ENCODE measurements at regions not wholly inside any gene's neighbourhood (a gene's known extent, or its start where the extent isn't known, plus 50 kb on each side); places are given as distances from the start of the nearest gene placed in this dataset.

DNA sequence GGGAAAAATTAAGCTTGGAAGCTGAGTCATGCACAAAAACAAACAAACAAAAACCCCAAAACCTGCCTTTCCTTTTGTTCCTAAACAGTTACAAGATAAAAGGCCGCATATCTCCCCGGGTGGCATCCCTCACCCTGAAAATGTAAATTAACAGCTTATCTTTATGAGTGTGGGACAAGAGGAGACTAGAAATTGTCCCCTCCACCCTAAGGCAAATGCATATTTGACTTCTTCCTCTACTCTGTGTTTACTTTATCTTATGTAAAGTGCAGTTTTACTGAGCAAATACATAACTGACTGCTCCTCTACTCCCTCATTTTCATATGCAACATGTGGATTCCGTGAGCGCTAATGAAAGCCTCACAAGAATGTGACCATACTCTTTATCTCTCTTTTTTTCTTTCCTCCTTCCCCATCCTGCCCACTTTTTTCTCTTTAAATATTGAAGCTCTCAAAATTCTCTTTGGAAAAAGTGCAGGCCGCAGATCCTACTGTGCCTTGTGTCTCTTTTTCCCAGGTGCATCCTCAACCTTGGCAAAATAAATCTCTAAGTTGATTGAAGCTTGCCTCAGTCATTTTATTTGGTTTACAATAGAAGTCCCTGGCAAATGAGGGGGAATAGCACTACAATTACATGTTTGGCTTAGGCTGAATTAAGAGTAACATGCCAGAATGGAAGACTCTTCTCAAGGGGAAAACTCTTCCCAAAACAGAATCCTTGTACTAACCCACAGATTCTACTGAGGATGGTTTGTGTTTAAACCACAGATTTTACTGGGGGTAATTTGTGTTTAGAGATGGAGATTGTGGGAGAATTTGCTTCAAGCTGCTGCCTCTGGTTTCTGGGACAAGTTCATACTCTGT, 72.7 kb upstream of the WDR72 start:
- WGBS: 79% methylated on average over 5 of the region's 5 CpGs
- no peaks in the 10 kb centered on the region for H3K27me3 ChIP-seq
- no peak overlapping the region for H3K27ac ChIP-seq
- no peaks in the 10 kb centered on the region for H3K36me3 ChIP-seq
- TF ChIP-seq POLR2AphosphoS5 (IDR thresholded peaks at IDR 0.05) (no peak), CTCF (IDR thresholded peaks at IDR 0.05) (no peak), POLR2A (IDR thresholded peaks at IDR 0.05) (no peak), EP300 (IDR thresholded peaks at IDR 0.05) (no peak)
- H3K4me1 ChIP-seq: no peaks in the 10 kb centered on the region
- H3K4me3 ChIP-seq: no peak overlapping the region
- no peaks in the 10 kb centered on the region for H3K9me3 ChIP-seq
- no peak for DNase-seq (ENCODE audit: low spot score in 2 of 2)

DNA sequence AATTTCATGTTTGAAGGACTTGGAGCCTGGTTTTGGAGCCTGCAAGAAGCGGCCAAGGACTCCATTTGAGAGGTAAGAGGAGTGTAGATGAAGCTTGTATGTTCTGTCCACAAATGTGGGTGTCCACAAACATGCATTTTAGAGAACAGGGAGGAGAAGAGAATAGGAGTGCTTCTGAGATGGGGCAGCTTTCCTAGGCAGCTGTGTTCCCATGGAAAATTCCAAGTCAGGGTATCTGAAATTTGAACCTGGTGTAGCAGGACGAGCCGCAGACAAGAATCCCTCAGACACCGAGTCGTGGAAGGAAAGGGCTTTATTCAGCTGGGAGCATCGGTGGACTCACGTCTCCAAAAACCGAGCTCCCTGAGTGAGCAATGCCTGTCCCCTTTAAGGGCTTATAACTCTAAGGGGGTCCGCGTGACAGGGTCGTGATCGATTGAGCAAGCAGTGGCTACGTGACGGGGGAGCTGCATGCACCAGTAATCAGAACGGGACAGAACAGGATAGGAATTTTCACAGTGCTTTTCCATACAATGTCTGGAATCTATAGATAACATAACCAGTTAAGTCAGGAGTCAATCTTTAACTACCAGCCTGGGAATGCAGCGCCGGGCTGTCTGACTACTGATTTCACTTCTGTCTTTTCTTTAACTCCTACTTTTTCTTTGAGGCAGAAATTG, 71.4 kb upstream of the WDR72 start:
- Histone ChIP-seq H3K36me3 (no peaks in the 10 kb centered on the region), H3K4me1 (no peaks in the 10 kb centered on the region), H3K9me3 (no peaks in the 10 kb centered on the region), H3K27me3 (no peaks in the 10 kb centered on the region), H3K27ac (no peak overlapping the region), H3K4me3 (no peak overlapping the region)
- no peak for DNase-seq (ENCODE audit: low spot score in 2 of 2)
- no peak for TF ChIP-seq EP300 (IDR thresholded peaks at IDR 0.05)
- no peak for TF ChIP-seq POLR2AphosphoS5 (IDR thresholded peaks at IDR 0.05)
- TF ChIP-seq CTCF (IDR thresholded peaks at IDR 0.05): no peak
- no peak for TF ChIP-seq POLR2A (IDR thresholded peaks at IDR 0.05)
- 71% methylated on average over 17 of the region's 17 CpGs for WGBS

DNA sequence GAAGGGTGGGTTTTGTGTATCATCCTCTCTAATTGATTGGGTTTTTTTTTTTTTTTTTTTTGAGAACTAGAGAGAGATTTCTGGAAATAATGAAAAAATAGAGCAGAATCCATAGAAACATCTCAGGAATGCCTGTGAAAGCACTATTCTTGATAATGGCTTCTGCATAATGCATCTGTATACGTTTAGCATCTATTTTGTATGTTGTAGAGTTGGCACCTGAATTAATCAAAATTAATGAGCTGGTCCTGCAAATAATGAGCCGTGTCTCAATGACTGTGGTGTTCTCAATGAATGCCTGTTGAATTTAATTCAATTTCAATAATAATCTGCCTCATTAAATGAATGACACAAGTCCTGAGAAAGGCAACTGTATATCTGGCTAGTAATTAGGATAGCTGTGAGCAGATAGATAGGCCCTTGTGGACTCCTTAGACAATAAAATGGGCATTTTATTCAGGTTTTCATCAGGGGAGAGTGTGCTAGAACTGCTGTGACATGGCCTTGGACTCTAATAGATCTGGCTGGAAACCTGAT, 70.5 kb upstream of the WDR72 start:
- Histone ChIP-seq H3K36me3 (no peaks in the 10 kb centered on the region), H3K4me1 (no peaks in the 10 kb centered on the region), H3K27me3 (no peaks in the 10 kb centered on the region), H3K4me3 (no peak overlapping the region), H3K9me3 (no peaks in the 10 kb centered on the region), H3K27ac (no peak overlapping the region)
- no peak for TF ChIP-seq EP300 (IDR thresholded peaks at IDR 0.05)
- TF ChIP-seq POLR2AphosphoS5 (IDR thresholded peaks at IDR 0.05): no peak
- TF ChIP-seq POLR2A (IDR thresholded peaks at IDR 0.05): no peak
- TF ChIP-seq CTCF (IDR thresholded peaks at IDR 0.05): no peak
- DNase-seq (ENCODE audit: low spot score in 2 of 2): no peak
- 67% methylated on average over 2 of the region's 2 CpGs for WGBS

- WGBS: 54% methylated on average over 3 of the region's 3 CpGs
- no peak for DNase-seq (ENCODE audit: low spot score in 2 of 2)
- no peaks in the 10 kb centered on the region for H3K4me1 ChIP-seq
Observed at GRCh38 chr15:53829471-53829870, 70.0 kb upstream of the WDR72 start.

More at GRCh38 chr15:53829471-53829870, 70.0 kb upstream of the WDR72 start:
- Histone ChIP-seq H3K36me3 (no peaks in the 10 kb centered on the region), H3K4me3 (no peak overlapping the region), H3K27ac (no peak overlapping the region), H3K9me3 (no peaks in the 10 kb centered on the region), H3K27me3 (no peaks in the 10 kb centered on the region)
- TF ChIP-seq POLR2AphosphoS5 (IDR thresholded peaks at IDR 0.05): no peak
- no peak for TF ChIP-seq EP300 (IDR thresholded peaks at IDR 0.05)
- TF ChIP-seq POLR2A (IDR thresholded peaks at IDR 0.05): no peak
- TF ChIP-seq CTCF (IDR thresholded peaks at IDR 0.05): no peak
